HG02885 (cell line): ENCODE measurements at regions not wholly inside any gene's neighbourhood (a gene's known extent, or its start where the extent isn't known, plus 50 kb on each side); places are given as distances from the start of the nearest gene placed in this dataset.
A peak's percentile ranks its signal among the peaks of the same experiment; 100 is the strongest.

ENCODE experiments used
- ATAC-seq: cut with Tn5 transposase; IDR thresholded peaks from one replicate; pipeline ENCODE4 v1.9.1; 2021; ENCODE audit warnings: mild to moderate bottlenecking; ENCODE audit not compliant: unreplicated experiment, poor library complexity

GRCh38 chr20:24828992-24829648 is 119.9 kb upstream of the CST7 start:
- ATAC-seq: no peak

GRCh38 chr20:24829649-24830370 is 119.3 kb upstream of the CST7 start:
- ATAC-seq: no peak

GRCh38 chr20:24830649-24831048 is 118.4 kb upstream of the CST7 start:
- no peak for ATAC-seq

GRCh38 chr20:24831232-24831631 is 117.8 kb upstream of the CST7 start:
- no peak for ATAC-seq

GRCh38 chr20:24832518-24832917 is 116.6 kb upstream of the CST7 start:
- ATAC-seq: no peak

GRCh38 chr20:24833592-24833991 is 115.5 kb upstream of the CST7 start:
- ATAC-seq: no peak

- no peak for ATAC-seq
These were observed 114.8 kb upstream of the CST7 start for GRCh38 chr20:24834310-24834709.

- ATAC-seq: no peak
These were observed 113.9 kb upstream of the CST7 start for GRCh38 chr20:24835195-24835594.

- no peak for ATAC-seq
These were observed 113.0 kb upstream of the CST7 start for GRCh38 chr20:24836041-24836533.

- ATAC-seq: no peak
These were observed 112.3 kb upstream of the CST7 start for GRCh38 chr20:24836661-24837299.

- ATAC-seq: no peak
These were observed 111.2 kb upstream of the CST7 start for GRCh38 chr20:24837781-24838450.

GRCh38 chr20:24838546-24839535 is 110.2 kb upstream of the CST7 start:
- ATAC-seq: no peak

- ATAC-seq: no peak
These were observed 108.9 kb upstream of the CST7 start for GRCh38 chr20:24840121-24840713.

- no peak for ATAC-seq
These were observed 106.7 kb upstream of the CST7 start for GRCh38 chr20:24842274-24842917.

- ATAC-seq: peak; percentile 93
These were observed 106.0 kb upstream of the CST7 start for GRCh38 chr20:24842918-24843715.

GRCh38 chr20:24850176-24850575 is 98.9 kb upstream of the CST7 start:
- no peak for ATAC-seq

GRCh38 chr20:24851346-24852019 is 97.6 kb upstream of the CST7 start:
- ATAC-seq: no peak
